ENCODE measurements at regions not wholly inside any gene's neighbourhood (a gene's known extent, or its start where the extent isn't known, plus 50 kb on each side); places are given as distances from the start of the nearest gene placed in this dataset.

DNA sequence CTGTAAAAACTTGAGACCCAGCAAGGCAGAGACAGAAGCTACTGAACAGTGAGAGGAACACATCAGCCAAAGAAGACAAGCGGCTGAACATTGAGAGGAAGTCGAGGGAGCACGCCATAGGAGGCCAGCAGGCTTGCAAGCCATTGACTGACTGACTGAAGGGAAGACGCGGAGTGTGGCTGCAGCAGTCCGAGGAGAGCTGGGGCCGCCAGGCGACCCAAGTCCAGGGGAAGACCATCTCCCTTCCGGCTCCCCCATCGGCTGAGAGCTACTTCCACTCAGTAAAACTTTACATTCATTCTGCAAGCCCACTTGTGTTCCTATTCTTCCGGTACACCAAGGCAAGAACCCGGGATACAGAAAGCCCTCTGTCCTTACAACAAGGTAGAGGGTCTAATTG, 167.3 kb upstream of the MBL2 start:
- DNase-seq = no peak

DNA sequence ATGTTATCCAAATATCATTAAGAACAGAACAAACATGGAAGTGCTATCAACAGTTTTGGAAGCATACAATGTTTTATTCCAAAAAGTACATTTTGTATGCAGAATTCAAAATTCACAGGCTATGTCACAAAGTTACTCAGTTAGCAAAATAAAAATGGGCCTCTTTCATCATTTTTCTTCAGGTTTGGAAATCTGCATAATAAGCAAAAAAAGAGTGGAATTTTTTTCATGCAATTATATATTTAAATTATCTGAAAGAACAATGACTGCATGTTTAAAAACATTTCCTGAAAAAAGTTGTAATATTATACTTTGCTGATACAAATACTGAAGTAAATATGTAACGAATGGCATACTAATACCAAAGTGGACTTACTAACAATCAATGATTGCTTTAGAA, 161.2 kb upstream of the MBL2 start:
- DNase-seq = no peak

DNA sequence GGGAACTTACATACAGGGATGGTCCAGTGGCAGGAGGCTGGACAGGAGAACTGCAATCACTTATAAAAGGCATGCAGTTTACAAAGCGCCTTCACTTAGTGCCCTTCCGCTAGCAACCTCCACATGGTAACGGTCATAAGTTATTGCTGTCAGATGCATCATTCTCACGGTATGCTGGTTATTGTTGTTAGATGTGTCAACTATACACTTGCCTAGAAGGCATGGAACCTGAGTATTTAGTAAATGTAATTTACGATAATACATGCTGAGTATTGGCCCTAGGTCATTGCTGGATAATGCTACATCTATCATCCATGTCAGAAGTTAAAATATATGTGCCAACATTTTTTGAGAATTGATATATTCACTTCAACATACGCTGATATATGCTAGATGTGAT, 155.1 kb upstream of the MBL2 start:
- no peak for DNase-seq

DNA sequence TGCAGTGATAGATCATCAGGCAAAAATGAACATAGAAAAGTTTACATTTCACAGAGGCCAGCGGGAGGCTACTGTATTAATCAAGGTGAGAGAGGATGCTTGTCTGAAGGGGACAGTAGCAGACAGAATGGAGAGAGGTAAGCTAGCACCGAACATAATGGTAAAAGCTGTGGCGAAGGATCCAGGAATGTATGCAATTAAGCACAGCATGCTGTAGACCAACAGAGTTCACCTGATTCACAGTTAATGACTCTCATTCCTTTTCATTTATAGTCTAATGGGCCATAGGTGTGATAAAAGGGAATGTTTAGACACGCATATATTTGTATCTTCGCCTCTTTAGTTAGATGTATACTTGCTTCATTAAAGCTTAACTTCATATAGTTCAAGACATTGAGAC, 150.9 kb upstream of the MBL2 start:
- DNase-seq = no peak

DNA sequence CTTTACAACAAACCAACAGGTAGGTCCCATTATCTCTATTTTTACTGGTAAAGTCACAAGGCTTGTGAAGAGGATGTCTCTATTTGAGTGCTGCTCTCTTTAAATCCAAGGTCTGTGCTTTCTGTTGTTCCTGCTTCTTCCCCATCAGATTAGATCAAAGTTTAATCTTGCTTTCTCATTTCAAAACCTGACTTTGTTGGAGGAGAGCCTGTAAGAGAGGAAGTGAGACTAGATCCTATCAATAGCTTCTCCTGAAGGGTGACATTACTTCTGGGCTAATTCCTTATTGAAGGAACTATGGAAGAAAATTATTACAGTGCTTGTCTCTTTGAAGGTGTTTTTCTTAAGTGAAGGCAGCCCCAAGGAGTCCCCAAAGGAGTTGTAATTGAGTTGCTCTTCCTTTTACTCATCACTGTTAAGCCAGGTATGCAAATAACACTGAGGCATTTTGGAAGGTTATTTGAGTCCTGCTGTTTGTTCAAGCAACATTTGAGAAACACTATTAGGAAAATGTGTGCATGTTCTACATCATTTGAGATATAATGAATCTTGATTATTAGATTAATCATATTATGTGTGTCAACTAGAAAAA, 146.2 kb upstream of the MBL2 start:
- no peak for DNase-seq

DNA sequence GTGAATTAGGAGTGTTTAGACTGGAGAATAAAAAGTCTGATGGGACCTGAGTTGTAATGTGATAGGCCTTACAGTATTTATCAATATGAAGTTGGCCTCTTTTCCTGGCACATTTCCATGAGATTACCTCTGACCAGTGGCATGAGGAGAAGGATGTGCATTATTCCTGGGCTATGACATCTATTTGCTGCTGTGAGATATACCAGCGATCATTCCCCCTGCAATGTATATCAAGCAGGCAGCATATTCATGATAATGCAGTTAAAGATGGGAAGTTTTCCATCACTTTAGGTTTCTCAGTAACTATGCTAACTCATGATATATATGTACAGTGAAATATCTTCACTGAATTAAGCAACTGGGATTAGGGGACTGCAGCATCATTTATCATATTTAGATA, 142.8 kb upstream of the MBL2 start:
- no peak for DNase-seq

DNA sequence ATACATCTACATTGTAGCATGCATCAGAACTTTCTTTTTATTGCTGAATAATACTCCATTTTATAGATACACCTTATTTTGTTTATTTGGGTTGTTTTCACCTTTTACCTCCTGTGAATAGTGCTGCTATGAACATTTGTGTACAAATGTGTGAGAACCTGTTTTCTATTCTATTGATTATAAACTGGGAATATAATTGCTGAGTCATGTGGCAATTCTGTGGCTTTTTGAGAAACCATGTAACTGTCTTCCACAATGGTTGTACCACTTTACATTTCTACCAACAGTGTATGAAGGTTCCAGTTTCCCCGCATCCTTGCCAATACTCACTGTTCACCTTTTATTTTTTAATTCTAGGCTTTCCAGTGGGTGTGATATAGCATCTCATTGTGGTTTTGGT, 138.6 kb upstream of the MBL2 start:
- DNase-seq = no peak

DNA sequence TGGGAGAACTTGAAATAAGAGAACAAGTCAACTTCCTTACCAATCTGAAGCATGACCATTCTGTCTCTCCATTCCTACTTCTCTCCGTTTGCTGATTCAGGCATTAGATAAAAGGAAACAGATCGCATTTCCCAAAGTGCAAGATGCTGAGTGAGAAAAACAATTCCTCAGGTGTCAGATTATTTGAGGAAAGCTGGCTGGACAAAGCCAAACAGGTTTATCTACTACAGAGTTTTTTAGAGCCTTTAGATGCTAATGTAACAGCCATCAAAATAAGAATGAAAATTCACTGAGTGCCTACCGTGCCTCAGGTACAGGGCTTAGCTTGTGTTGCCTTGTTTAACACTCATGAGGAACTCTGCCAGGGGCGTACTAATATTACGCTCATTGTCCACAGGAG, 135.9 kb upstream of the MBL2 start:
- no peak for DNase-seq

DNA sequence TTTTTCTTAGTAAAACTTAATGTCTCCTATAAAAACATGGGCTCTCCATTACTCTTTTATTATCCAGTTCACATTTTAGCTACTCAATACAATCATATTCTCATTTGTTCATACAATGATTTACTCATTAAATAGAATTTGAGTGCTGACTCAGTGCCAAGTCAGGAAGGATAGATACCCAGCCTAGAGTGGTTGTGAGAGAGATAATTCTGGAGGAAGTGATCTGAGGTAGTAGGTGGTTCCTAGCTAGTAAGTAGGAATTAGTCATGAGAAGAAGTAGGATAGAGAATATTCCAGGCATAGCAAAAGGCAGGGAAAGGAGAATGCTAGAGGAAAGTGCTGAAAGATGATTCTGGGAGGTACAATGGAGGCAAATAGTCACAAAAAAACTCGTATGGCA, 133.5 kb upstream of the MBL2 start:
- DNase-seq = no peak

DNA sequence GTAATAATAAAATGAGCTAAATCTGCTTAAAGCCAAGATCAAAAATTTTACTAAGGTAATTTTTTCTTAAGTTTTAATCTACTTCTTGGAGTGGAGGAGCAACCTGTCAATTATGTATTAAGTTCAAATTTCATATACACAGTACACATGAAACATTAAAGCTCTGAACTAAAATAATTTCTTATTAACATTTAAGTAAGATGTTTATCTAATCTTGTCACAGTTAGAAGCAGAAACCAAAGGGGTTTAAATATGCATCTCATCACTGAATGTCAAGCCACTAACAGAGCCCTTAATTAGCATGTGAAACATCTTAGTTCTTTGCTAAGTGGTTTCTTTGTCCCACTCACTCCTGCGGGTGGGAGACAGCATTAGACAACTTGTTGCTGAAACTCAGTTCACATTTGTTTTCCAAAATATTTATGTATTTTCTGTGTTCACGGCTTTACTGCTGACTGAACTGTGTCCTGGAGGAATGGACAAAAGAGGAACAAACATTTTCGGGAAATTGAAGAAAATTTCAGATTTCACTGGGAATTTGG, 130.9 kb upstream of the MBL2 start:
- no peak for DNase-seq

DNA sequence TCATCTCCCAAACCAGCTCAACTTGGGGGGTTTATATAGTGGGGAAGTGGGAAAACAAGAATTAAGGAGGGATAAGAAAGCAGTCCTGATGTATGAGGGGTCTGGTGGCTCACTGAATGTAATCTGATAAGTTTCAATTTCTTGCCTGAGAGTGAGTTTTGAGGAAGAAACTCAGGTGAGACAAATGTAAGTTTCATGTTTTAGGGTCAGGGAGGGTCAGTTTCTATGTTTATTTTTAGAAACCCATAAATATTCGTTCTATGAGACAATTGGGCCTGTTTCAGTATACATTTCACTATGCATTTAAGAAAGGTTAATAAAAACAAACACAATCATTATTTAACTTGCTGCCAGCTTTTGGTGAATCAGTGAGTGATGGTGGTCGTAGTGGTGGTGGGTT, 128.0 kb upstream of the MBL2 start:
- no peak for DNase-seq

DNA sequence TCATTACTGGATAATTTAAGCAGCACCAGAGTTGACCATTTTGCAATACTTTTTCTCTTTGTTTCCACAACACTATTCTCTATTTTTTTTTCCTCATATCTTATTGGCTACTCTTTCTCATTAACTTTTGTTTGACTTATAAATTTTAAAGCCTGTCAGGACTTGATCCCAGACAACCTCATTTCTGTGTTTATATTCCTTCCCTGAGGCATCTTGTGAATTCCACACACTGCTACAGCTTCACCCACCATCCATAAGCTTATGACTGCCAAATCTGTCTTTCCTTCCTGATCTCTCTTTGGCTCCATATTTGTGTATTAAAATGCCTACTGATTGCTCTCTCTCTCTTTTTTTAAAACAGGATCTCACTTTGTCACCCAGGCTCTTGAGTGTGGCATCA, 124.6 kb upstream of the MBL2 start:
- DNase-seq = no peak

DNA sequence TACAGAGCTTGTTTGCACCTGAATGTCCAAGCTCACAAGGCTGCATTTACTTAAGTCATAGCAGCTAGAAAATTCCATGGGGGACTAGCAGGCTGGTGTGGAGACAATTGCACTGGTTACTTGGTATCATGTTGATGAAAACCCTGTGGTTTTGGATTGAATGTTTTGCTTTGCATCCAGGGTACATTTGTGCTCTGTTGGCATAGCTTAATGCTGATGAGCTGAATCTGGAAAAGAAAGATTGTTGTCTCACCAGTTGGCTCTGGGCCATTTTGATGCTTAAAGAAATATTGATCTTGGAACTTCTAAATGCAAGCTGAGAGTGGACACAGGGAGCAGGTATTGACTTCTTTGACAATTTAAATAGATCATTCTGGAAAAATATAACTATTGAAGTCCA, 122.5 kb upstream of the MBL2 start:
- no peak for DNase-seq

DNA sequence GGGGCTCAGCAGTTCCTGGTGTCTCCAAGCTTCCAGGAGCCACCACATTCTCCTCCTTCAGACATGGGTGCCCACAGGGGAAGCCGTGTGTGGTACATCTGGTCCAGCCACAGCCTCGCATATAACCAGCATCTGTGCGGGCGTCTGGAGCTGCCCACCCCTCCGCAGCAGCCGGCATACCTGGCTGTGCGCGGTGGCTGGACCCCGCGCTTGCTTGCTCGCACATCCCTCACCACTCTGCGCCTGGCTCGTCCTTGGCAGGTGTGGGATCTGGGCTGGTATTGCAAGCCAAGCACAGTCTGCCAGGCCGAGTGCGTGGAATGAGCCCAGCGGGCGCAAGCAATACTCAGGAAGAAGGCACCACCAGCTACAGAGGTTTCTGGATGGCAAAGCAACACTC, 117.7 kb upstream of the MBL2 start:
- no peak for DNase-seq

DNA sequence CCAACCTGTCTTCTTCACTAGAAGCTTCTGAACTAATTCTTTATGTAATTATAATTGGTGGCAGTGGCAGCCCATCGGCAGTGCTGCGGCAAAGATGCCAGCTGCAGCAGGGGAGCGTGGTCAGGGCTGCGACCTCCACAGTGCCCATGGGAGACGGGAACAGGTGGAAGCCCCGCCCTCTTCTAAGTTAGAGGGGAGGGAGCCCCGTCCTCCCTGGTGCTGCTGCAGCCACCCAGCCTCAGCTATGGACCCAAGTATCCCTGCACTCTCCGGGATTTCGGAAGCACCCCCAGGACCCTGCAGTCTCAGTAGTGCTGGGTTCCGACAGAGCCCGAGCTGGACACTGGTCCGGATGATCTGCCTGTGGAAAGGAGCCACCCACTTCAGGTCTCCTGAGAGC, 117.0 kb upstream of the MBL2 start:
- no peak for DNase-seq

DNA sequence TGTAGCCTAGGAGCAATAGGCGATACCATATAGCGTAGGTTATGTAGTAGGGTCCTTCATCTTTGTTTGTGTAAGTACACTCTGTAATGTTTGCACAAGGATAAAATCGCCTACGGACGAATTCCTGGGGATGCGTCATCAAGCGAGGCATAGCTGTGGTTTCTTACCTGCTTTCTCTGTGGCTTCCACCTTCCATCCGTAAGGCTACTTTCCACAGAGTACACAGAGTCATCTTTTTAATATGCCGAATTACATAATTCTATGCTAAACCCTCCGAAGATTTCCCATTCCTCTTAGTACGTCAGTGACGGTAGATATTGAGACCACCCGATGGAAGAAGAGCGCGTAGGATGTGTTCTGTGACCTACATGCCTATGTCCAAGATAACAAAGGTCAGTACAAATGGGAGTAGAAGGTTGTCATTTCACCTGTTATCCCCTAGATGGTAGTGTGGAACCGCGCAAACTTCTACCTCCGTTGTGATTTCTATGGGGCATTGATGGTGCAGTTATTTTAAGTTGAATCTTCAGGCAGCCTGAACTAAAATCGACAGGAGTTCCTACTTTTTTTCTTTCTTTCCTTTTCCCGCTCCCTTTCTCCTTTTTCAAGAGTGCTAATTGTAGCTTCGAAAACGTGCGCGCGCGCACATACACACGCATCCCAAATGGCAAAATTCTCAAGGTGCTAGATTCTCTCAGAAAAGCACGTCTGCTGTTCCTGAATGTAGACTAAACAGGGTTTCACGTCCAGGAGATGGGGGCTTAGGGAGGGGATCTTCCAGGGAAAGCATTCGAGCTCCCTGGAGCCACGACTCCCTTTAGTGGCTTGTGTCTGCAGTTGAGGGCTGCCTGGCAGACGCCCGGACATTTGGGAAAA, 111.7 kb upstream of the MBL2 start:
- no peak for DNase-seq

DNA sequence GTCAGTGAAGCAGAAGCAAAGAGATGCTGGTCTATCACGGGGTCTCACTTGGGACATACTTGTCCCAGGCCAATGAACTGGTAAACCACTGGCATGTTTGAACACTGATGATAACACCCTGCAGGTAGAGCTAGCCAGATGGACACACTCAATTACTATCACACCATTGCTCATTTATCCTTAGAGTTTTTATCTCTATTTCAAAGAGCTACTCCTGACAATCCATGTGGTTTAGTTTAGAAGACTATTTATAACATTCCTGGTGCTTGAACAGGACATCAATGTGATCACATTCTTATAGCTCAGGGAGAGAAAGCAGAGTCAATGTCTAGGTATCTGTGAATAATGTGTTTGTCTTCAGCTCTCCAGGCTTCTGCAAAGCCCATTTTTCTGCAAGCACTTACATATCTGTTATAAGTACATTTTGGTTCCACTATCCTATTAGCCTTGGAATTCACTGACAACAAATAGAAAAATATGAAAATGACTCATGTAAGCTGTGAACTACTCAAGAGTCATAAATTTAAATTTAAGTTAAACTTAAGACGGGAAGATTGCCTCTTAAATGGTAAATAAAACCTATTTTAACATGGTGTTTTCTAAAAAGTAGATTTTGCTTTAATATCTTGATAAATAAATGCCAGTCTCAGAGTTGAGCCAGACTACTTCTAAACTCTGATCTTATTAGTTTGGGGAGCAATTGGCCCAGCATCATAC, 106.7 kb upstream of the MBL2 start:
- no peak for DNase-seq

DNA sequence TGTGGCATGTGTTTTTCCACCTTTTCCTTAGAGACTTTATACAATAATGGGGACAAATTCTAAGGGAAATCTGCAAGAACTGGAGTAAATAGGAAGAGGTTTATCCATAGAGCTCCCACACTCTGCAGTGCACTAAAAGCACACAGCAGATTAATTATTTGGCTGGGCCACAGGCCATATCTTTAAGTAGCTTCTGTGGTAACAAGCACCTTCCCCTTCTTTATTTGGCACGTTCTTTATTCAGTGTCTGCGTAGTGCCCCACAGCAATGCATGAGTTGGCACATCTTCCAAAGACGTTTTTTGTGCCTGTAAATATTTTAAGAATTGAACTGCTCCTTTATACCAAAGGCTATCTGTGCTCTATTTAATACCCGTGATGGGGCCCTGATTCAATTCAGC, 104.9 kb upstream of the MBL2 start:
- no peak for DNase-seq

DNA sequence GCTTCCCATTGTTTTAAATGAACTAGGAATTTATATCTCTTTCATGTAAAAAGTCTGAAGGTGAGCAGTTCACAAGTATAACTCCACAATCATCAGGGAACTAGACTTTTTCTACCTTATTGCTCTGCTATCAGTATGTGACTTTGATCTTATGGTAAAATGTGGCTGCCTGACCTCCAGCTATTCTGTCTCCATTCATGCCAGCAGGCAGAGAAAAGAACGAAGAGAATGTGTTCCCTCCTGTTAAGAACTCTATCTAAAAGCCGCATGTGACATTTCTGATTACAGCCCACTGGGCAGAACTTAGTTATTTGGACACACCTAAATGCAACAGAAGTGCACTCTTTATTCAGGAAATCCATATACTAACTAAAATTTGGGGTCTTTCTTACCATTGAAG, 102.8 kb upstream of the MBL2 start:
- no peak for DNase-seq

DNA sequence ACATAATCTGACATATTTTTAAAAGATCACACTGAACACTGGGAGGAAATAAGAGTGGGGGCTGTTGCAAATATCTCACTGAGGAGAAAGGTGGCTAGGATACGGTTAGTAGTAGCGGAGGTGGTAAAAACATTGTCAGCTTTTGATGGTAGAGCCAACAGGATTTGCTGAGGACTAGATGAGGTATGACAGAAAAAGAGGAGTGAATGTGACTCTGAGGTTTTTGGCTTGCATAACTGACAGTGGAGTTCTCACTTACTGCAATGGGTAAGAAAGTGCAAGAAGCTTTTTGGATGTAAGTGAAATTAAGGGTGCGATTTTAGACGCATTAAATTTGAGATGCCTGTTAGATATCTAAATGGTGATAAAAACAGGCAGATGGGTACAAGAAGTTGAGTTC, 102.0 kb upstream of the MBL2 start:
- DNase-seq = no peak

DNA sequence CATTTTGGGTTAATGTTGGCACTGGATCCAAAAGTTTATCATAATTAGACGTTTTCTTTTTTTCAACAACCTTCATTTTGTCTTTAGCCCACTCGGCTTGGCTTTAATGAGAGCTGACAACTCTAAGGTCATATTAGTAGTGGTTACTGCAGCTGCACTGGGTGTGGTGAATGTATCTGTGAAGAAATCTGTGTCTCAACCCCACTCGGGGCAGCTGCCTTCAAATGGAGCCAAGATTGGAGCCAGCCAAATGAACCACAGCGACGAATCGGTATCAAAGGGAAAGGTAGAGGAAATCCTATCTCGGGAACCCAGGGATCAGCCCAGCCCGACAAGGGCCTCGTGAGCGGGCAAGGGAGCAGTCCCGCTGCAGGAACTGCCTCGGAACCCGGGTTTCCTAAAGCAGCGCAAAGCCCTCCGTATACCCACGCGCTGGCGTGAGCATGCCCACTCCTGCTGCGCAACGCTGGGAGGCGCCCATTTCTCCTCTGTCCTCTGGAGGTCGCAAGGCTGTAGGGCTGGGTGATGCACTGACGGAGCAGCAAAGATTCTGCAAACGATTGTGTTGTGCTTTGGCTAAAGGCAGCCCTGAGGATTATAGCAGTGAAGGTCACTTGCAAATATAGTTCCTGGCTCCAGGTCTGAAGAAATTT, 98.7 kb upstream of the MBL2 start:
- DNase-seq = no peak

DNA sequence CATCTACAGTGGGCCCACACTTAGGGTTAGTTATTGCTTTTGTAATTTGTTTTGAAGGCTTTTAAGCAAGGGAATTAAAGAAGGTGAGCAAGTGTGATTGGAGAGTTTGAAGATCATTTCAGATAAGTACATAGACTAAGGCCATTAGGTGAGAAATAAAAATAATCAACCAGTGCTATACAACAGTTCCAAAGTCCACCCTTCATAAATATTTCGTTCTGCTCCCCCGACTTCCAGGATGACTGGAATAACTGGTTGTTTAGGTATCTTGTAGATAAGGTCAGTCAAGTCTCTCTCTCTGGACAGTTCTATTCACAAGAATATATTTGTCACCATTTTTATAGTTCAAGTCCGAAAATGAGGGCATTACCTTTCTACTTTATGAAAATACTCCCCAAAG, 98.0 kb upstream of the MBL2 start:
- no peak for DNase-seq

DNA sequence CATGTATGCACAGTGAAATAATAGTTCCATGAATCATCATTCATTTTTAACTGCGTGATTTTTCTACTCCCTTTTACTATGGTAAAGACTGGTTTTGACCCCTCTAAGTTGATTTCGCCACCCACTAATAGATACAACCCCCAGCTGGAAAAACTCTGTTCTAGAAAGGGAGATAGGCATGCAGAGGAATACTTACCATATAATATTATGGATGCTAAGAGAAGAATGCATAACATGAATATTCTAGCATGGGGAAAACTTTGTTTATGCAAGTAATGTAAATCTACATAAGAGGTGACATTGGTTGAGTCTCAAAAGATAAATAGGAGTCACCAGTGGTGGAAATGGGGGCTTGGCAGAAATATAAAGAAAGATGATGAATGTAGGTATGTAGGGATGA, 97.3 kb upstream of the MBL2 start:
- DNase-seq = no peak

DNA sequence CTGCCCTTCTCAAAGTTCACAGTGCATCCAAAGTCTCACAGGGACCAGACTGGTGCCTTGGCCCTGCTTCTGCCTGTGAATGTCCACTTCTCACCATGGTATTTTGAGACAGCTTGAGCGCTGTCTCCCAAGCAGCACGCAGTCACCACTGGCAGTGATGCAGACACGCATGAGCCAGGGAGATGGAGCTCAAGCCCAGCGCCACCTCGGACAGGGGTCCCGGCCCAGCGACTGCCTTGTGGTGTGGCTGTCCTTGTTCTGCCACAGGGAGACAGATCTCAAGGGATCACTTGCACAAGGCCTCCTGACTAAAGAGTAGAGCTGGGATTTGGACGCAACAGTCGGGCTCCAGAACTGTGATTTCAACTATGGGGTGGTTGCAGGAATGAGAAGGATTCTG, 92.6 kb upstream of the MBL2 start:
- no peak for DNase-seq

All from CD4-positive, alpha-beta T cell treated with Interleukin-1 beta for 1 hour (primary cell).